Progenitor cell of endocrine pancreas (in vitro differentiated cells): ENCODE measurements at regions not wholly inside any gene's neighbourhood (a gene's known extent, or its start where the extent isn't known, plus 50 kb on each side); places are given as distances from the start of the nearest gene placed in this dataset.

Experiments
- DNase-seq: peaks from one replicate; pipeline ENCODE4 v3.0.0; 2021; ENCODE audit warnings: low spot score; ENCODE audit not compliant: unreplicated experiment
- H3K27ac Mint-ChIP-seq: 2 replicates; pipeline ENCODE4 v1.8.0; 2021; ENCODE audit warnings: mild to moderate bottlenecking, moderate library complexity, mixed read lengths
- H3K27me3 Mint-ChIP-seq: 2 replicates; pipeline ENCODE4 v1.8.0; 2021; ENCODE audit warnings: mixed read lengths
- H3K36me3 Mint-ChIP-seq: 2 replicates; pipeline ENCODE4 v1.8.0; 2022; ENCODE audit warnings: mixed read lengths; ENCODE audit not compliant: insufficient read depth
- H3K4me1 Mint-ChIP-seq: 2 replicates; pipeline ENCODE4 v1.8.0; 2021; ENCODE audit warnings: low read depth, mixed read lengths
- H3K4me3 Mint-ChIP-seq: 2 replicates; pipeline ENCODE4 v1.8.0; 2021; ENCODE audit warnings: low read depth, mild to moderate bottlenecking, moderate library complexity, mixed read lengths
- H3K9me3 Mint-ChIP-seq: 2 replicates; pipeline ENCODE4 v1.8.0; 2021; ENCODE audit warnings: low read depth, mixed read lengths
- TF ChIP-seq, protein P1 (sequence below): fragments of 200-600 bp; sonication (generic); IDR thresholded peaks from one replicate; pipeline ENCODE4 v1.5.0; 2021; ENCODE audit warnings: antibody characterized with exemption, mild to moderate bottlenecking; ENCODE audit not compliant: unreplicated experiment

DNA sequence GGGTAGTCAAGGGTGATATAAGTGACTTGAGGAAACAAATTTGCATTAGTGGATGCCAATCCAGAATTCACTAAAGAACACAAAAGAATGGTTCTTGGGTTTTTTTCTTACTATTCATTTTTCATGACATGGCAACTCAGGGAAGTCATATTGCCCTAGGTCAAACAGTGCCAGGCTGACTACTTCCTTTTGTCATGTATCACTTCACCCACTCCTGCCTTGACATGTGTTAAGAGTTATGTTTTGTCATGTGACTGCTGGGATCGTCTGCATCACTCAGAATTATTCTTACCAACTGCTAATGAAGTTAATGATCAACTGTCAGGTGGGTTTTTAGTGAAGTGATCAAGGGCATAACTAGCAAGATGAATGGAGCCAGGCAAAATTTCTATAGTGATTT, 74.2 kb downstream of the PRORP start:
- Mint-ChIP-seq H3K27me3 (no peaks in the 10 kb centered on the region), H3K36me3 (peaks cover 19% of the 10 kb centered on the region), H3K27ac (no peak overlapping the region), H3K9me3 (no peaks in the 10 kb centered on the region), H3K4me3 (no peak overlapping the region), H3K4me1 (peaks cover 8% of the 10 kb centered on the region)
- no peak for DNase-seq
- TF ChIP-seq, protein P1, sequence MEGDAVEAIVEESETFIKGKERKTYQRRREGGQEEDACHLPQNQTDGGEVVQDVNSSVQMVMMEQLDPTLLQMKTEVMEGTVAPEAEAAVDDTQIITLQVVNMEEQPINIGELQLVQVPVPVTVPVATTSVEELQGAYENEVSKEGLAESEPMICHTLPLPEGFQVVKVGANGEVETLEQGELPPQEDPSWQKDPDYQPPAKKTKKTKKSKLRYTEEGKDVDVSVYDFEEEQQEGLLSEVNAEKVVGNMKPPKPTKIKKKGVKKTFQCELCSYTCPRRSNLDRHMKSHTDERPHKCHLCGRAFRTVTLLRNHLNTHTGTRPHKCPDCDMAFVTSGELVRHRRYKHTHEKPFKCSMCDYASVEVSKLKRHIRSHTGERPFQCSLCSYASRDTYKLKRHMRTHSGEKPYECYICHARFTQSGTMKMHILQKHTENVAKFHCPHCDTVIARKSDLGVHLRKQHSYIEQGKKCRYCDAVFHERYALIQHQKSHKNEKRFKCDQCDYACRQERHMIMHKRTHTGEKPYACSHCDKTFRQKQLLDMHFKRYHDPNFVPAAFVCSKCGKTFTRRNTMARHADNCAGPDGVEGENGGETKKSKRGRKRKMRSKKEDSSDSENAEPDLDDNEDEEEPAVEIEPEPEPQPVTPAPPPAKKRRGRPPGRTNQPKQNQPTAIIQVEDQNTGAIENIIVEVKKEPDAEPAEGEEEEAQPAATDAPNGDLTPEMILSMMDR = no peak

DNA sequence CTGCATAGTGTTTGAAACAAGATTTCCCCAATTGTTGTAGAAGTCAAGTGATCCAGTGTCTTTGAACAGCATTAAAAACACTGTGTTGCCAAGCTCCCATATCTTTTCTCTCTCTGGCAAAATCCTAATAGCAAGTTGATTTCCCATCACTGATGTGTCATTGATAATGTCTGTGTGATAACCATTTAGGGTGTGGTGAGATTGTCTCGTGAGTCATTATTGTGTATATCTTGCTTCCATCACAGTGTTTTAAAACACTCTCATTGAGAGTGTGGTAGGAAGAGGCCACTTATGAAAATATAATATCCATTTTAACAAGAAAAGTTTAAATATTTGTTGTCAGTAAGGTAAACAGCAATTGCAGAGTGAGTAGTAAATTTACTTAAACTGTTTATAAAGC, 74.7 kb downstream of the PRORP start:
- Mint-ChIP-seq H3K27me3 (no peaks in the 10 kb centered on the region), H3K4me3 (no peak overlapping the region), H3K36me3 (peaks cover 15% of the 10 kb centered on the region), H3K4me1 (peaks cover 8% of the 10 kb centered on the region), H3K27ac (no peak overlapping the region), H3K9me3 (no peaks in the 10 kb centered on the region)
- TF ChIP-seq, protein P1 = no peak
- no peak for DNase-seq

DNA sequence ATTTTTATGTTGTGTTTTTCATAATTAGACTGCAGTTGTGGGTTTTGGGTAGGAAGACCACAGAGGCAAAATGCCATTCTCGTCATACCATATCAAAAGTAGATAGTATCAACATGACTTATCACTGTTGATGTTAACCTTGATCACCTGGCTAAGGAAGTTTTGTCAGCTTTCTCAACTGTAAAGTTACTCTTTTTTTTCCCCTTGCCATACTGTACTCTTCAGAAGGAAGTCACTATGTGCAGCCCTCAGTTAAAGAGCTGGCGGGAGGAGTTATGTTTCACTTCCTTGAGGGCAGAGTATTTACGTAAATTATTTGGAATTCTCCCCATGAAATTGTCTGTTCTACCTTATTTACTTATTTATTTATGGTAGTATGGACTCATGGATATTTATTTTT, 78.7 kb downstream of the PRORP start:
- H3K4me3 Mint-ChIP-seq = no peak overlapping the region
- TF ChIP-seq, protein P1 = no peak
- H3K27ac Mint-ChIP-seq = no peak overlapping the region

DNA sequence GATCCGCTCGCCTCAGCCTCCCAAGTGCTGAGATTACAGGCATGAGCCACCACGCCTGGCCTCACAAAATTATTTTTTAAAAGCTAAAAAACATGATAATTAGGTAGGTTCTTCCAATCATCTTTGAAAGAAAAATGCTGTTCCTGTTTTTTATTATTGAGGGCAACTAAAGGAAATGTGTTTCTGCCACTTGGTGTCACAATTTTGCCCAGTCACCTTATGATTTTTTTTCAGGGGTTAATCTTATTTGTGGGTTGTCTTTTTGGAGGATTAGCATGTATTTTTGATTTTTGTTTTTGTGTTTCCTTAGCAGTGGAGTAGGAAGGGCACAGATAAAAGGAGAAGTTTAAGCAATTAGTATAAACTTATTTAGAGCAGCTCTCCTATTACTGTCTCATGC, 79.8 kb downstream of the PRORP start:
- H3K4me3 Mint-ChIP-seq = no peak overlapping the region
- H3K4me1 Mint-ChIP-seq = no peaks in the 10 kb centered on the region
- no peak for DNase-seq
- H3K27ac Mint-ChIP-seq = no peak overlapping the region
- no peaks in the 10 kb centered on the region for H3K27me3 Mint-ChIP-seq
- TF ChIP-seq, protein P1 = no peak
- H3K9me3 Mint-ChIP-seq = no peaks in the 10 kb centered on the region
- H3K36me3 Mint-ChIP-seq = peaks cover 4% of the 10 kb centered on the region

More for the DNA sequence above, 78.7 kb downstream of the PRORP start:
- DNase-seq = no peak
- H3K27me3 Mint-ChIP-seq = no peaks in the 10 kb centered on the region
- H3K36me3 Mint-ChIP-seq = peaks cover 4% of the 10 kb centered on the region
- H3K9me3 Mint-ChIP-seq = no peaks in the 10 kb centered on the region
- H3K4me1 Mint-ChIP-seq = peaks cover 8% of the 10 kb centered on the region

DNA sequence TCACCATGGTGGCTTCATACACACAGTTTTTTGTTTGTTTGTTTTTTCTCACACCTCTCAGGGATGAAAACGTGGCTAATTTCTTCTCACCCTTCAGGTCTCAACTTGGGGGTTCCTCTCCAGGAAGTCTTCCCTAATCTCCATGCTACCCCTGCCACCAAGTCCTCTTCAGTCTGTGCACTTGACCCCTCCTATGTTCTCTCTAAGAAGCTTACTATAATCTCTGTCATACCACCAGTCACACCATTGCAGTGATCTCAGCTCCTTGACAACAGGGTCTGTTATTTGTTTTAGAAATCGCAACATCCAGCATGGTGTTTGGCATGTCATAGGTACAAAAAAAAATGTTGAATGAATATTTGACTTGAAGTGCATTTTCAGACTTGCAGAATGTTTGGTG, 83.4 kb downstream of the PRORP start:
- H3K27ac Mint-ChIP-seq = no peak overlapping the region
- DNase-seq = no peak
- no peaks in the 10 kb centered on the region for H3K4me1 Mint-ChIP-seq
- peaks cover 4% of the 10 kb centered on the region for H3K36me3 Mint-ChIP-seq
- no peak overlapping the region for H3K4me3 Mint-ChIP-seq
- TF ChIP-seq, protein P1 = no peak
- H3K27me3 Mint-ChIP-seq = no peaks in the 10 kb centered on the region
- no peaks in the 10 kb centered on the region for H3K9me3 Mint-ChIP-seq

GRCh38 chr14:35211067-35211466, 81.1 kb upstream of the PSMA6 start:
- Mint-ChIP-seq H3K4me3 (no peak overlapping the region), H3K36me3 (no peaks in the 10 kb centered on the region), H3K27ac (no peak overlapping the region), H3K4me1 (peaks cover 4% of the 10 kb centered on the region), H3K27me3 (no peaks in the 10 kb centered on the region), H3K9me3 (no peaks in the 10 kb centered on the region)
- no peak for DNase-seq
- TF ChIP-seq, protein P1 = no peak
